Epithelial cell of esophagus (primary cell): ENCODE measurements at regions not wholly inside any gene's neighbourhood (a gene's known extent, or its start where the extent isn't known, plus 50 kb on each side); places are given as distances from the start of the nearest gene placed in this dataset.

ENCODE experiments used
- DNase-seq: peaks from one replicate; pipeline ENCODE4 v3.0.0; 2010; ENCODE audit warnings: low read depth
- H3K4me3 ChIP-seq: 2 replicates; pipeline ENCODE4 v1.5.1; 2011; ENCODE audit warnings: mild to moderate bottlenecking, low read length, control low read depth
- TF ChIP-seq, protein P1 (sequence below): IDR thresholded peaks from 2 replicates; pipeline ENCODE4 v1.5.1; 2011; ENCODE audit warnings: low read depth, mild to moderate bottlenecking, low read length, control low read depth, inconsistent platforms; ENCODE audit not compliant: insufficient read depth; ENCODE audit errors: missing control alignments

DNA sequence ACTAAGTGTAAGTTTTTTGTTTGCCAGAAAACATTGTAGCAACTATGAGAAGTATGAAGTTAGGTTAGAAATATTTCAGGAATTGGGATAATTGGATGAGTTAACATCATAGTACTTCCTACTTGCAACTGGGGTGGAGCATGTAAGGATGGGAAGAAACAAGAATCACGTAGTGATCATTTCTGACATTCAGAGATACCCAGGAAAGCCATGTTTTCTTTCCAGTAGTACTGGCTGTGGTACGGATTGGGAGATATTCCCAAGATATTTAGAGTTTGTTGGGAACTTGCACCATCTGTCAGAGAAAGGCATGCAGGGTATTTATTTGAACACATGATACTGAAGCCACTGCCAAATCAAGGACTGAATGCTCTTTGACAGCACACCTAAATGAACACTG is 87.6 kb upstream of the SLC4A4 start:
- DNase-seq = no peak
- TF ChIP-seq, protein P1, sequence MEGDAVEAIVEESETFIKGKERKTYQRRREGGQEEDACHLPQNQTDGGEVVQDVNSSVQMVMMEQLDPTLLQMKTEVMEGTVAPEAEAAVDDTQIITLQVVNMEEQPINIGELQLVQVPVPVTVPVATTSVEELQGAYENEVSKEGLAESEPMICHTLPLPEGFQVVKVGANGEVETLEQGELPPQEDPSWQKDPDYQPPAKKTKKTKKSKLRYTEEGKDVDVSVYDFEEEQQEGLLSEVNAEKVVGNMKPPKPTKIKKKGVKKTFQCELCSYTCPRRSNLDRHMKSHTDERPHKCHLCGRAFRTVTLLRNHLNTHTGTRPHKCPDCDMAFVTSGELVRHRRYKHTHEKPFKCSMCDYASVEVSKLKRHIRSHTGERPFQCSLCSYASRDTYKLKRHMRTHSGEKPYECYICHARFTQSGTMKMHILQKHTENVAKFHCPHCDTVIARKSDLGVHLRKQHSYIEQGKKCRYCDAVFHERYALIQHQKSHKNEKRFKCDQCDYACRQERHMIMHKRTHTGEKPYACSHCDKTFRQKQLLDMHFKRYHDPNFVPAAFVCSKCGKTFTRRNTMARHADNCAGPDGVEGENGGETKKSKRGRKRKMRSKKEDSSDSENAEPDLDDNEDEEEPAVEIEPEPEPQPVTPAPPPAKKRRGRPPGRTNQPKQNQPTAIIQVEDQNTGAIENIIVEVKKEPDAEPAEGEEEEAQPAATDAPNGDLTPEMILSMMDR = no peak
- no peak overlapping the region for H3K4me3 ChIP-seq

DNA sequence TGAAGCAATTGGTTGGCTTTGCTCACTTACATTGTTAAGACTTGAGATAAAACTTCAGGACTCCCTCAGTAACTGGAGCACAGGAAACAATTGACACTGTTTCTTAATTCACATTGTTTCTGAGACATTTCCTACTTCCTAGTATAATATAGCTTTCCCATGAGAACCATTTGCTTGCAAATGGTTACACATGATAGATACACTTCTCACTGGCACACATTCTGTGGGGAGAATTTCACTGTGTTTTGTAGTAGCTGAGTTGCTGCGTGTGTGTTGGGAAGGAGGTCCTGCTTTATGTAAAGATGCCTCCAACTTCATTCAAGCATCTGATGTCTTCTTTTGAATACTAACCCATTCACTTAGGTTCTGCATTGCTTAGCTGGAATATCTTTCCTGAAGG is 85.3 kb upstream of the SLC4A4 start:
- TF ChIP-seq, protein P1 = no peak
- no peak for DNase-seq
- H3K4me3 ChIP-seq = no peak overlapping the region

DNA sequence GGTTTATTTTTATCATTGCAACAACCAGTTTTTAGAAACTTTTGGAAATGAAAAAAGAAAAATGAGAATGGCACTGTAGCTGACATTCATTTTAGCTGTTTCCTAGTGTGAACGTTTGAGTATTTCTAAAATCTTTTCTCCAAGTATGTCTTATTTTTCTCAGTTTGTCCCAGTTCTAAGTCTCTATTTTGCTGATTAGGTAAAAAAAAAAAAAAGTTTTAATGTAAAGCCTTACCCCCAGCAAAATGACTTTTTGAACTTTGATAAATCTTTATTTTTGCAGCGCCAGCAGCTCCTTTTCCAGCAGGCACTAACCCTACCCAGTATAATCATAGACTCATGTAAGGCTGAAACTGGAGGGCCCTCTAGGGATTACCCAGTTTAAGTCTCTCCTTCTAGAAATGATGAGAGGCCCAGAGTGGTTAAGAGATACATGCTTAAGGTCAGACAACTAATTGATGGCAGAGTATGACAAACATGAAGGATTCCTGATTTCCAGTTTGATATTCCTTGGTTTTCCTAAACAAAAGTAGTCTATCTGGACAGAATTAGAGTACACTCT is 84.3 kb upstream of the SLC4A4 start:
- TF ChIP-seq, protein P1 = no peak
- no peak for DNase-seq
- H3K4me3 ChIP-seq = no peak overlapping the region

DNA sequence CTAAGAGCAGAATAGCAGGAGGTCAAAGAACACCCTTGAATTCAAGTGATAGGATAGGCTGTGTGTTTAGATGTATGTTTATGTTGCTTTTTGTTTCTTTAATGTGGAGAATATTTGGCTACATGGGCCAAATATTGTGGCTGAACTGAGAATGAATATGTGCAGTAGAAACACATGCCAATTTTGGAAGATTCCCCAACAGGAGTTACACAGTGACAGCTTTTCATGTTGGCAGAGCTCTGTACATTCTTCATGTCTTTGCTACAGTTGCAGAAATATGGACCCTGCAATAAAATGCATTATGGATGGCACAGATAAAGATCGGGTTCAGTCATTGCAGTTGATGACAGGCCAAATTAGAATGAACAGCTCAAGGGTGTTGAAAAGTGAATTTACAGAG is 82.8 kb upstream of the SLC4A4 start:
- H3K4me3 ChIP-seq = no peak overlapping the region
- no peak for DNase-seq
- TF ChIP-seq, protein P1 = no peak

DNA sequence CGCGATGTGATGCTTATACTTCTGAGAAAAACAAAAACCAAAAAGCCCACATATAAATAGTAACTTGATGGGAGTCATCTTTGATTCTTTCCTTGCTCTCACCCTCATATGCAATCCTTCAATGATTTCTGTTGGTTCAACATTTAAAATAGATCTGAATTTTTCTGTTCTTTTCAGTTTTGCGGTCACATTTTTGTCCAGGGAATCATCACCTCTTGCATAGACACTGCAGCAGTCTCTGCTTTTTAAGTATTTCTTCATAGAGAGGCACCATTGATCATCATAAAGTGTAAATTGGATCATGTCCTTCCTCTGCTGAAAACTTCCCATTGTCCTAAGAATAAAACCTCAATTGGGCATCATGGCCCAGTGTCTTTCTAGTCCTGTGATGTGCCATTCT is 81.1 kb upstream of the SLC4A4 start:
- DNase-seq = no peak
- H3K4me3 ChIP-seq = no peak overlapping the region
- TF ChIP-seq, protein P1 = no peak

DNA sequence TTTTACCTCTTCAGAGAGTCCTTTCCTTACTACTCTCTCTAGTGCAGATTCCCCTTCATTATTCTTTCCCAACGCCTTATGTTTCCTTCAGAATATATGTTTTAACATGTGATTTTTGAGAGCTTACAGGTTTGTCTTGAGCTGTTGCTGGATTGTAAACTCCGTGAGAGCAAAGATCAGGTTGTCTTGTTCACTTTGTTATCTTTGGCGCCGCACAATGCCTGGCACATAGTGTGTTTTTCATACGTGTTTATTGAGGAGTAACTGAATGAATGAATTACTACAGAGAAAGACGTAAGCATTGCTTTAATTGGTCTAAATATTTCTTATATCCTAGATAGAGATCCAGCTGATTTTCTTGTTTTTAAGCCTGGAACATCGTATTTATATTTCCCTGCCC is 80.5 kb upstream of the SLC4A4 start:
- no peak overlapping the region for H3K4me3 ChIP-seq
- DNase-seq = no peak
- TF ChIP-seq, protein P1 = no peak

DNA sequence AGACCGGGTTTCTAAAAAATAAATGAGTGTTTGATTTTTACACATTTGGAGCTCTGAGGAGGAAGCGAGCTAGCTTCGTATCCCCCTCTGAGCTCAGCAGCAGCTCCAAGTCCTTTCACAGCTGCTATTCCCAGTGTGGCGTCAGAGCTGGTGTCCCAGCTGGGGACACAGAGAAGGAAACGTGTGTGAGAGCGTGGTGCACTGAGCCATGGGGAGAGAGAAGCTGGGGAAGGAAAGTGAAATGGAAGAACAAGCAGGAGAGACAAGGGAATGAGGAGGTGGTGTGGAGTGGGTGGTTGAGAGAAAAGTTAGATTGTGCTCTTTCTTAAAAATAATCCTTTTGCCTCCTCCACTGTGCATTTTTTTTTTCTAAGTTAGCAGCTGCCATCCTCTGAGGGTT is 79.5 kb upstream of the SLC4A4 start:
- no peak overlapping the region for H3K4me3 ChIP-seq
- TF ChIP-seq, protein P1 = no peak
- no peak for DNase-seq
